Gastroesophageal sphincter (tissue), 3 donors: ENCODE measurements at regions not wholly inside any gene's neighbourhood (a gene's known extent, or its start where the extent isn't known, plus 50 kb on each side); places are given as distances from the start of the nearest gene placed in this dataset.

Experiments
- CTCF ChIP-seq, 4 experiments: fragments of 200-600 bp in 2 of 4; fragments of 450-650 bp in 2 of 4; sonication (generic) in 1 of 4; IDR thresholded peaks; one replicate each; pipeline ENCODE4 v1.5.1; 2017 to 2019; ENCODE audit warnings: antibody characterized with exemption in 4 of 4, mild to moderate bottlenecking in 2 of 4, moderate library complexity in 2 of 4
- EP300 ChIP-seq: sonication (generic); formaldehyde crosslinking; IDR thresholded peaks from one replicate; pipeline ENCODE4 v1.6.1; 2017; ENCODE audit warnings: antibody characterized with exemption, mild to moderate bottlenecking
- POLR2A ChIP-seq, 2 donors: fragments of 450-650 bp; IDR thresholded peaks; one replicate each; pipeline ENCODE4 v1.6.1; 2017; ENCODE audit warnings: antibody characterized with exemption in 2 of 2, mild to moderate bottlenecking in 2 of 2, moderate library complexity in 1 of 2
- POLR2AphosphoS5 ChIP-seq: sonication (generic); formaldehyde crosslinking; IDR thresholded peaks from one replicate; pipeline ENCODE4 v1.6.1; 2017; ENCODE audit warnings: antibody characterized with exemption

GRCh38 chr5:29905626-29906353 lies 1287.7 kb upstream of the CDH6 start:
- TF ChIP-seq CTCF (IDR thresholded peaks at IDR 0.05) = no peak
- no peak for TF ChIP-seq POLR2A (IDR thresholded peaks at IDR 0.05)
- no peak for TF ChIP-seq POLR2AphosphoS5
- no peak for TF ChIP-seq EP300
